Type B pancreatic cell (in vitro differentiated cells): ENCODE measurements at regions not wholly inside any gene's neighbourhood (a gene's known extent, or its start where the extent isn't known, plus 50 kb on each side); places are given as distances from the start of the nearest gene placed in this dataset.

Experiments
- DNase-seq: peaks from one replicate; pipeline ENCODE4 v3.0.0; 2021; ENCODE audit warnings: mixed read lengths; ENCODE audit not compliant: unreplicated experiment; ENCODE audit errors: extremely low spot score
- H3K27ac Mint-ChIP-seq: 2 replicates; pipeline ENCODE4 v1.8.0; 2021; ENCODE audit warnings: mild to moderate bottlenecking, mixed read lengths
- H3K27me3 Mint-ChIP-seq: 2 replicates; pipeline ENCODE4 v1.8.0; 2021; ENCODE audit warnings: mixed read lengths
- H3K36me3 Mint-ChIP-seq: 2 replicates; pipeline ENCODE4 v1.8.0; 2021; ENCODE audit warnings: mixed read lengths
- H3K4me1 Mint-ChIP-seq: one replicate; pipeline ENCODE4 v1.8.0; 2021; ENCODE audit warnings: mixed read lengths; ENCODE audit not compliant: unreplicated experiment
- H3K4me3 Mint-ChIP-seq: 2 replicates; pipeline ENCODE4 v1.8.0; 2021; ENCODE audit warnings: mild to moderate bottlenecking, mixed read lengths
- H3K9me3 Mint-ChIP-seq: 2 replicates; pipeline ENCODE4 v1.8.0; 2021; ENCODE audit warnings: mixed read lengths
- TF ChIP-seq, protein P1 (sequence below): fragments of 200-600 bp; sonication (generic); conservative IDR thresholded peaks from 2 replicates; pipeline ENCODE4 v1.5.0; 2021; ENCODE audit warnings: antibody characterized with exemption, mild to moderate bottlenecking

DNA sequence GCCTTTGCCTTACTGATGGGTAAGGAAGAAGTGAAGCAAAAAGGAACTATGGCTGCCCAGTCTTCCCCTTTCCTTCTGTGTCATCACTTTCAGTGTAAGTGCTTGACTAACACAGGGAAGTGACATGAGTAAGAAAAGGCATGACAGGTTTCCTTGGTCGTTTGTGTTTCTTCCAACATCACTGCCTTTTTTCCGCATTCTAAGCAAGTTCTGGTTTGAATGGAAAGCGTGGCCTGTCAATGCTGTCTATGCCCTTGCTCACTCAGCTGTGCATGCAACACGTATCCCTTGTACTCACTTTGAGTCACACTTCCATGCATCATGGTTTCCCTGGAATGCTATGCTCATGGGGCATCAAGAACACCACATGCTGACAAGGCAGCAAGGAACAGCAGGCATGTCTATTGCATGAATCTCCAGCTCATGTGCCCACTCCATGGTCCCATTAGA, 111.8 kb downstream of the OAT start:
- Mint-ChIP-seq H3K27me3 (peaks cover 3% of the 10 kb centered on the region), H3K9me3 (no peaks in the 10 kb centered on the region), H3K27ac (no peak overlapping the region), H3K36me3 (no peaks in the 10 kb centered on the region), H3K4me3 (no peak overlapping the region), H3K4me1 (no peaks in the 10 kb centered on the region)
- DNase-seq: no peak
- TF ChIP-seq, protein P1, sequence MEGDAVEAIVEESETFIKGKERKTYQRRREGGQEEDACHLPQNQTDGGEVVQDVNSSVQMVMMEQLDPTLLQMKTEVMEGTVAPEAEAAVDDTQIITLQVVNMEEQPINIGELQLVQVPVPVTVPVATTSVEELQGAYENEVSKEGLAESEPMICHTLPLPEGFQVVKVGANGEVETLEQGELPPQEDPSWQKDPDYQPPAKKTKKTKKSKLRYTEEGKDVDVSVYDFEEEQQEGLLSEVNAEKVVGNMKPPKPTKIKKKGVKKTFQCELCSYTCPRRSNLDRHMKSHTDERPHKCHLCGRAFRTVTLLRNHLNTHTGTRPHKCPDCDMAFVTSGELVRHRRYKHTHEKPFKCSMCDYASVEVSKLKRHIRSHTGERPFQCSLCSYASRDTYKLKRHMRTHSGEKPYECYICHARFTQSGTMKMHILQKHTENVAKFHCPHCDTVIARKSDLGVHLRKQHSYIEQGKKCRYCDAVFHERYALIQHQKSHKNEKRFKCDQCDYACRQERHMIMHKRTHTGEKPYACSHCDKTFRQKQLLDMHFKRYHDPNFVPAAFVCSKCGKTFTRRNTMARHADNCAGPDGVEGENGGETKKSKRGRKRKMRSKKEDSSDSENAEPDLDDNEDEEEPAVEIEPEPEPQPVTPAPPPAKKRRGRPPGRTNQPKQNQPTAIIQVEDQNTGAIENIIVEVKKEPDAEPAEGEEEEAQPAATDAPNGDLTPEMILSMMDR: no peak

DNA sequence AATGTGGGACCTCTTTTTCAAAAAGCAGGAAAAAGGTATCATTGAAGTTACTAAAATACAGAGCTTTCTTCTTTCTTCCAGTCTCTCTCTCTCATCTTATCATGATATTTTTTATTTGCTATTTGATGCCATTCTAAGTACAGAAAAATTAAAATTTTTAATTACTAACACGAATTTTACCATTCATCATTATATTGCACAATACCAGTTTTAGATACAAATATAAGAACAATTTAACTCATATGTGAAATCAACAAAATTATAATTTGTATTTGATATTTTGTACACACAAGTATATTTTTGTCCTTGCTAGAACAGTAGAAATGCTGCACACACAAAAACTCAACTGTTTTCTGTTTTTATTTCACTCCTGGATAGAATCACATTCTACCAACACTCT, 112.2 kb downstream of the OAT start:
- Mint-ChIP-seq H3K36me3 (no peaks in the 10 kb centered on the region), H3K27me3 (peaks cover 3% of the 10 kb centered on the region), H3K27ac (no peak overlapping the region), H3K4me3 (no peak overlapping the region), H3K9me3 (no peaks in the 10 kb centered on the region), H3K4me1 (no peaks in the 10 kb centered on the region)
- TF ChIP-seq, protein P1: no peak
- no peak for DNase-seq

DNA sequence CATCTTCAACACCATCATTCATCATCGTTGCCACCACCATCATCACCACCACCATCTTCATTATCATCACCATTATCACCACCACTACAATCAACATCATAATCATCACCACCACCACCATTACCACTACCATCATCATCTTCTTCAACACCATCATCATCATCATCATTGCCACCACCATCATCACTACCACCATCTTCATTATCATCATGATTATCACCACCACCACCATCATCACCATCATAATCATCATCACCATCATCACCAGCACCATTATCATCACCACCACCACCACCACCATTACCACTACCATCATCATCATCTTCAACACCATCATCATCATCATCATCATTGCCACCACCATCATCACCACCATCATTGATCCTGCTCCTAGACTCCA, 112.7 kb downstream of the OAT start:
- peaks cover under 1% of the 10 kb centered on the region for H3K9me3 Mint-ChIP-seq
- H3K4me3 Mint-ChIP-seq: no peak overlapping the region
- H3K36me3 Mint-ChIP-seq: no peaks in the 10 kb centered on the region
- TF ChIP-seq, protein P1: no peak
- DNase-seq: no peak
- H3K27ac Mint-ChIP-seq: no peak overlapping the region
- H3K4me1 Mint-ChIP-seq: no peaks in the 10 kb centered on the region
- peaks cover 3% of the 10 kb centered on the region for H3K27me3 Mint-ChIP-seq

DNA sequence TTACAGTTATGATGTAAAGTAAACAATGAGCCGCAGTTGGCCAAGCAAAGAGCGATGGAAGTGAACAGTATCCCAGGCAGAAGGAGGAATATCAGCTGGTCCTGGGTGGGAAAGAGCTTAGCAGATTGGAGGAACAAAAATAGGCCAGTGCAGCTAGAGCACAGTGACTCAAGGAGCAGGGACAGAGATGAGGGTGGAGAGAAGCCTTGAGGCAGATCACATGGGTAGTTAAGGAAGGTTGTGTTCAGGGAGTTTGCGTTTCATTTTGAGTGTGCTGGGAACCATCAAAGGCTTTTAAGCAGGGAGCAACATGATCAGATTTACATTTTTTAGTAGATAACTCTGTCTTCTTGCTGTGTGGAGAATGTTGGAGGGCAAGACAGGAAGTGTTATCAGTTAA, 113.6 kb downstream of the OAT start:
- no peak for DNase-seq
- Mint-ChIP-seq H3K9me3 (peaks cover 9% of the 10 kb centered on the region), H3K4me3 (no peak overlapping the region), H3K27me3 (peaks cover 3% of the 10 kb centered on the region), H3K27ac (no peak overlapping the region), H3K36me3 (no peaks in the 10 kb centered on the region), H3K4me1 (no peaks in the 10 kb centered on the region)
- TF ChIP-seq, protein P1: no peak

DNA sequence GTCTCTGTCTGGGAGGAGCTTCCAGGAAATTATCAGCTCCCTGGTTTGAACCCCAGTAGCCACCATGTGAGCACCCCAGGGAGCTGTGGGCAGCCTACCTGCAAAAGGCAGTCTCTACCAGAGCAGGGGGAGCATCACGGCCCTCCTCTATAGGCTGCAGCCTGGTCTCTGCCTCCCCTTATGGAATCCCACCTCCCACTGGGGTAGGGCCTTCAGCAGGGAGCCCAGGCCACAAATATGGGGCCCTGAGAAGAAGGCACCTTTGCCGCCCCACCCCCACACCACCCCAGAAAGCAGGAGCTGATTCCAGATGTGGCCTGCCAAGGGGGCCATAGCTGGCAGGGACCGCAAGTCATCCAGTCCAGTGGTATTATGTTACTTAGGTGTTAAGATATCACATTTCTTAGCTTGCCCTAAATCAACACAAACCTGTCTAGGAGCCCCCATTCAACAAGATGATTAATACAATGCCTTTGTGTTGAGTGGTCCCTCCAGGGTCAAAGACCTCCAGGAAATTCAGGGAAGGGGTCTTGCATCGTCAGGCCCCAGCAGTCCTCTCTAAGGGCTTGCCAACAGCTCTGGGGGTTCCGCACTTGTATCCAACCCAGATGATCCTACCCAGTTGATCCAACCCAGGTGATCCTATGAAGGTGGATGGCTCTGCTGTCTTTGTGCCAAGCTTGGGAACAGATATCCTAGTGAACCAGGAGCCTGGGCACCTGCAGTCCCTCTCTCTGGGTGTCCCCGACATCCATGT, 114.9 kb downstream of the OAT start:
- Mint-ChIP-seq H3K27me3 (no peaks in the 10 kb centered on the region), H3K27ac (no peak overlapping the region), H3K9me3 (peaks cover 10% of the 10 kb centered on the region), H3K36me3 (no peaks in the 10 kb centered on the region), H3K4me3 (no peak overlapping the region), H3K4me1 (no peaks in the 10 kb centered on the region)
- TF ChIP-seq, protein P1: no peak
- DNase-seq: no peak
